ENCODE measurements at regions not wholly inside any gene's neighbourhood (a gene's known extent, or its start where the extent isn't known, plus 50 kb on each side); places are given as distances from the start of the nearest gene placed in this dataset.

- H3K4me3 ChIP-seq (ENCODE audit: low read length), result no peak overlapping the region
- TF ChIP-seq CTCF (IDR thresholded peaks at IDR 0.05; ENCODE audit: insufficient read depth, low read depth, low read length, missing control alignments), result no peak
- no peak for DNase-seq (ENCODE audit: low read depth)
These were observed 110.9 kb upstream of the FRY start for GRCh38 chr13:31920727-31921100.

GRCh38 chr13:31922724-31923123, 108.8 kb upstream of the FRY start:
- H3K4me3 ChIP-seq (ENCODE audit: low read length), result no peak overlapping the region
- no peak for DNase-seq (ENCODE audit: low read depth)
- TF ChIP-seq CTCF (IDR thresholded peaks at IDR 0.05; ENCODE audit: insufficient read depth, low read depth, low read length, missing control alignments), result no peak

- no peak for DNase-seq (ENCODE audit: low read depth)
- H3K4me3 ChIP-seq (ENCODE audit: low read length), result no peak overlapping the region
- no peak for TF ChIP-seq CTCF (IDR thresholded peaks at IDR 0.05; ENCODE audit: insufficient read depth, low read depth, low read length, missing control alignments)
These were observed 108.3 kb upstream of the FRY start for GRCh38 chr13:31923134-31923763.

GRCh38 chr13:31925079-31925478, 106.5 kb upstream of the FRY start:
- no peak for DNase-seq (ENCODE audit: low read depth)
- TF ChIP-seq CTCF (IDR thresholded peaks at IDR 0.05; ENCODE audit: insufficient read depth, low read depth, low read length, missing control alignments), result no peak
- no peak overlapping the region for H3K4me3 ChIP-seq (ENCODE audit: low read length)

- H3K4me3 ChIP-seq (ENCODE audit: low read length), result no peak overlapping the region
- TF ChIP-seq CTCF (IDR thresholded peaks at IDR 0.05; ENCODE audit: insufficient read depth, low read depth, low read length, missing control alignments), result no peak
- DNase-seq (ENCODE audit: low read depth), result no peak
These were observed 104.3 kb upstream of the FRY start for GRCh38 chr13:31927219-31927653.

- DNase-seq (ENCODE audit: low read depth), result no peak
- TF ChIP-seq CTCF (IDR thresholded peaks at IDR 0.05; ENCODE audit: insufficient read depth, low read depth, low read length, missing control alignments), result no peak
- no peak overlapping the region for H3K4me3 ChIP-seq (ENCODE audit: low read length)
These were observed 102.4 kb upstream of the FRY start for GRCh38 chr13:31929031-31929770.

GRCh38 chr13:31930490-31930889, 101.1 kb upstream of the FRY start:
- H3K4me3 ChIP-seq (ENCODE audit: low read length), result no peak overlapping the region
- DNase-seq (ENCODE audit: low read depth), result no peak
- no peak for TF ChIP-seq CTCF (IDR thresholded peaks at IDR 0.05; ENCODE audit: insufficient read depth, low read depth, low read length, missing control alignments)
